Mucosa of descending colon (tissue), 3 donors: ENCODE measurements at regions not wholly inside any gene's neighbourhood (a gene's known extent, or its start where the extent isn't known, plus 50 kb on each side); places are given as distances from the start of the nearest gene placed in this dataset.

Source experiments
- ATAC-seq: fragments of 200-7000 bp; cut with Tn5 transposase; one replicate; pipeline ENCODE4 v1.9.1; 2020; ENCODE audit warnings: mild to moderate bottlenecking, moderate library complexity
- DNase-seq, 3 donors: peaks; one replicate each; pipeline ENCODE4 v3.0.0-alpha.2; 2020
- H3K36me3 ChIP-seq: fragments of 200-600 bp; one replicate; pipeline ENCODE4 v1.8.0; 2021; ENCODE audit warnings: low read depth, mild to moderate bottlenecking
- H3K4me1 ChIP-seq: fragments of 200-600 bp; one replicate; pipeline ENCODE4 v1.8.0; 2021; ENCODE audit warnings: low read depth, mild to moderate bottlenecking
- H3K4me3 ChIP-seq: fragments of 200-600 bp; one replicate; pipeline ENCODE4 v1.8.0; 2021; ENCODE audit warnings: mild to moderate bottlenecking
- H3K9me3 ChIP-seq: fragments of 200-600 bp; one replicate; pipeline ENCODE4 v1.8.0; 2021; ENCODE audit warnings: mild to moderate bottlenecking
- CTCF ChIP-seq: fragments of 200-600 bp; IDR thresholded peaks from one replicate; pipeline ENCODE4 v1.8.0; 2022; ENCODE audit warnings: antibody characterized with exemption, mild to moderate bottlenecking
- intact Hi-C, 2 donors: fragments of 100-400 bp; cut with DNase I in 1 of 2; cut with micrococcal nuclease in 1 of 2; formaldehyde crosslinking; loops; one replicate each; pipeline versions ENCODE4 v1.11.0 to v1.11.1; 2022; cut with DNase I, micrococcal nuclease
- donor health status: DM: no; HTN: no; CAD: no; lungs with moderate emphysema.
- donor health status: DM: no; HTN: no; CAD: no.
- donor health status: DM: no; HTN: yes; CAD: no.

GRCh38 chr10:118953598-118954393, 75.7 kb upstream of the NANOS1 start:
- Histone ChIP-seq H3K4me1 (no peaks in the 10 kb centered on the region), H3K36me3 (no peaks in the 10 kb centered on the region), H3K9me3 (no peaks in the 10 kb centered on the region), H3K4me3 (no peak overlapping the region)
- intact Hi-C loops: no loop called here
- ATAC-seq: no peak
- DNase-seq: no peak
- TF ChIP-seq CTCF: no peak

- H3K36me3 ChIP-seq: no peaks in the 10 kb centered on the region
- no peaks in the 10 kb centered on the region for H3K9me3 ChIP-seq
- ATAC-seq: no peak
- H3K4me3 ChIP-seq: no peak overlapping the region
- DNase-seq: no peak
- no peak for TF ChIP-seq CTCF
- intact Hi-C loops: no loop called here
- H3K4me1 ChIP-seq: no peaks in the 10 kb centered on the region
These were observed 74.0 kb upstream of the NANOS1 start for GRCh38 chr10:118955531-118955930.

GRCh38 chr10:118955951-118956801, 73.3 kb upstream of the NANOS1 start:
- TF ChIP-seq CTCF: no peak
- ATAC-seq (no peak), DNase-seq (no peak)
- H3K9me3 ChIP-seq: no peaks in the 10 kb centered on the region
- H3K4me3 ChIP-seq: no peak overlapping the region
- no peaks in the 10 kb centered on the region for H3K4me1 ChIP-seq
- intact Hi-C loops: no loop called here
- H3K36me3 ChIP-seq: no peaks in the 10 kb centered on the region

- DNase-seq: no peak
- intact Hi-C loops: no loop called here
- Histone ChIP-seq H3K4me3 (no peak overlapping the region), H3K9me3 (no peaks in the 10 kb centered on the region), H3K4me1 (no peaks in the 10 kb centered on the region), H3K36me3 (no peaks in the 10 kb centered on the region)
- no peak for TF ChIP-seq CTCF
- ATAC-seq: no peak
These were observed 72.6 kb upstream of the NANOS1 start for GRCh38 chr10:118956802-118957442.

GRCh38 chr10:118957443-118957825, 72.1 kb upstream of the NANOS1 start:
- intact Hi-C loops: no loop called here
- no peak overlapping the region for H3K4me3 ChIP-seq
- TF ChIP-seq CTCF: no peak
- ATAC-seq (no peak), DNase-seq (no peak)
- H3K9me3 ChIP-seq: no peaks in the 10 kb centered on the region
- H3K4me1 ChIP-seq: no peaks in the 10 kb centered on the region
- no peaks in the 10 kb centered on the region for H3K36me3 ChIP-seq
